H1 (cell line): ENCODE measurements at regions not wholly inside any gene's neighbourhood (a gene's known extent, or its start where the extent isn't known, plus 50 kb on each side); places are given as distances from the start of the nearest gene placed in this dataset.

Source experiments
- CTCF ChIA-PET: fragments of 300-600 bp; sonication (Branson Sonifier 250); formaldehyde crosslinking; loops from one replicate; lab custom pipeline; 2021; ENCODE audit not compliant: partially characterized antibody; lab: Charles Lee
- POLR2A ChIA-PET: fragments of 300-600 bp; sonication (Branson Sonifier 250); formaldehyde crosslinking; loops from one replicate; lab custom pipeline; 2021; ENCODE audit warnings: inconsistent platforms; ENCODE audit not compliant: partially characterized antibody; lab: Charles Lee
- DNase-seq, 2 experiments: peaks; one replicate each; pipeline versions ENCODE4 v3.0.0 to v3.0.0-alpha.2; 2010 to 2022; ENCODE audit warnings: low spot score in 2 of 2, low read depth in 1 of 2, mixed read lengths in 1 of 2
- FAIRE-seq: peaks from 2 replicates; lab custom pipeline; 2011; peaks lifted over from hg19 to GRCh38; lab: Jason Lieb, UNC
- H2AFZ ChIP-seq: 2 replicates; pipeline ENCODE4 v1.8.1; 2012; ENCODE audit warnings: low read length, inconsistent platforms
- H2AK5ac ChIP-seq: 2 replicates; pipeline ENCODE4 v1.6.1; 2013; ENCODE audit warnings: low read depth, low read length
- H2BK120ac ChIP-seq: replicated peaks from 2 replicates; pipeline ENCODE3; 2013; ENCODE audit warnings: low read depth, low read length, inconsistent platforms
- H2BK12ac ChIP-seq: 2 replicates; pipeline ENCODE4 v1.6.1; 2013; ENCODE audit warnings: low read depth, low read length
- H2BK15ac ChIP-seq: 2 replicates; pipeline ENCODE4 v1.6.1; 2013; ENCODE audit warnings: low read length
- H2BK20ac ChIP-seq: 2 replicates; pipeline ENCODE4 v1.6.1; 2013; ENCODE audit warnings: low read length
- H2BK5ac ChIP-seq: 2 replicates; pipeline ENCODE4 v1.6.1; 2013; ENCODE audit warnings: low read depth, low read length
- H3K14ac ChIP-seq: 2 replicates; pipeline ENCODE4 v1.6.1; 2013; ENCODE audit warnings: inconsistent platforms; ENCODE audit not compliant: insufficient read length
- H3K18ac ChIP-seq: 2 replicates; pipeline ENCODE4 v1.6.1; 2013; ENCODE audit warnings: low read length; ENCODE audit errors: extremely low read depth
- H3K23ac ChIP-seq: 2 replicates; pipeline ENCODE4 v1.6.1; 2013; ENCODE audit warnings: inconsistent platforms; ENCODE audit not compliant: insufficient read length
- H3K23me2 ChIP-seq: 2 replicates; pipeline ENCODE4 v1.6.1; 2013; ENCODE audit warnings: low read depth, low read length
- H3K27ac ChIP-seq: 2 replicates; pipeline ENCODE4 v1.6.1; 2011; ENCODE audit warnings: low read depth, low read length, inconsistent platforms
- H3K27me3 ChIP-seq, 4 experiments: replicated peaks in 1 of 4; 1 replicate in 1 of 4; 2 replicates in 3 of 4; pipeline versions ENCODE4 v1.6.1 to v1.8.1; 2011 to 2013; ENCODE audit warnings: low read length in 3 of 4, mild to moderate bottlenecking in 3 of 4, inconsistent platforms in 2 of 4, mixed read lengths in 2 of 4, moderate library complexity in 1 of 4; ENCODE audit not compliant: control insufficient read depth in 3 of 4, insufficient read depth in 3 of 4; ENCODE audit errors: extremely low read depth in 1 of 4
- H3K36me3 ChIP-seq, 4 experiments: 2 replicates each; pipeline versions ENCODE4 v1.6.1 to v1.8.1; 2011 to 2013; ENCODE audit warnings: mild to moderate bottlenecking in 4 of 4, low read length in 3 of 4, moderate library complexity in 2 of 4, control low read depth in 1 of 4, inconsistent platforms in 1 of 4; ENCODE audit not compliant: insufficient read depth in 4 of 4, control insufficient read depth in 2 of 4
- H3K4ac ChIP-seq: replicated peaks from 2 replicates; pipeline ENCODE3; 2013; ENCODE audit warnings: low read length, low read depth, mixed read lengths, inconsistent platforms; ENCODE audit not compliant: insufficient read length
- H3K4me1 ChIP-seq, 4 experiments: replicated peaks in 1 of 4; 1 replicate in 1 of 4; 2 replicates in 3 of 4; pipeline versions ENCODE4 v1.6.1 to v1.8.1; 2011 to 2013; ENCODE audit warnings: low read length in 3 of 4, inconsistent platforms in 2 of 4, mixed read lengths in 1 of 4; ENCODE audit not compliant: insufficient read depth in 4 of 4, control insufficient read depth in 3 of 4
- H3K4me2 ChIP-seq, 2 experiments: 2 replicates each; pipeline versions ENCODE4 v1.6.1 to v1.8.1; 2011 to 2013; ENCODE audit warnings: low read depth in 2 of 2, low read length in 2 of 2, control low read depth in 1 of 2, inconsistent platforms in 1 of 2, mild to moderate bottlenecking in 1 of 2; ENCODE audit not compliant: insufficient read depth in 1 of 2
- H3K4me3 ChIP-seq, 4 experiments: fragments of 200-600, 300-600 bp in 1 of 4; sonication (generic), shearing (Covaris generic), sonication (Bioruptor Twin) in 1 of 4; 2 replicates each; pipeline versions ENCODE4 v1.5.1 to v1.8.1; 2011 to 2016; ENCODE audit warnings: low read length in 4 of 4, low read depth in 3 of 4, control low read depth in 2 of 4, inconsistent platforms in 2 of 4, mild to moderate bottlenecking in 2 of 4, mixed read lengths in 1 of 4, moderate library complexity in 1 of 4; ENCODE audit not compliant: insufficient read depth in 2 of 4; ENCODE audit errors: extremely low read depth in 1 of 4
- H3K56ac ChIP-seq: replicated peaks from 2 replicates; pipeline ENCODE3; 2013; ENCODE audit warnings: low read depth, mild to moderate bottlenecking, mixed read lengths, low read length, inconsistent platforms; ENCODE audit not compliant: insufficient read length
- H3K79me1 ChIP-seq: 2 replicates; pipeline ENCODE4 v1.6.1; 2013; ENCODE audit warnings: low read depth, low read length, control low read depth
- H3K79me2 ChIP-seq, 2 experiments: 2 replicates each; pipeline versions ENCODE4 v1.6.1 to v1.8.1; 2012 to 2013; ENCODE audit warnings: low read length in 2 of 2, mild to moderate bottlenecking in 2 of 2, inconsistent platforms in 1 of 2; ENCODE audit not compliant: insufficient read depth in 2 of 2, control insufficient read depth in 1 of 2
- H3K9ac ChIP-seq, 4 experiments: replicated peaks in 1 of 4; 1 replicate in 1 of 4; 2 replicates in 3 of 4; pipeline versions ENCODE4 v1.6.1 to v1.8.1; 2011 to 2013; ENCODE audit warnings: low read depth in 3 of 4, low read length in 3 of 4, control low read depth in 2 of 4, mild to moderate bottlenecking in 2 of 4, moderate library complexity in 2 of 4, inconsistent platforms in 1 of 4; ENCODE audit errors: extremely low read depth in 1 of 4
- H3K9me3 ChIP-seq, 2 experiments: 2 replicates each; pipeline versions ENCODE4 v1.6.1 to v1.8.1; 2012 to 2013; ENCODE audit warnings: mild to moderate bottlenecking in 2 of 2, moderate library complexity in 2 of 2, control low read depth in 1 of 2, inconsistent platforms in 1 of 2, low read depth in 1 of 2, low read length in 1 of 2, mixed read lengths in 1 of 2; ENCODE audit not compliant: insufficient read depth in 2 of 2
- H4K20me1 ChIP-seq, 2 experiments: replicated peaks in 1 of 2; 2 replicates each; pipeline versions ENCODE3 to v1.8.1; 2011 to 2013; ENCODE audit warnings: inconsistent platforms in 2 of 2, low read length in 2 of 2, mild to moderate bottlenecking in 1 of 2; ENCODE audit not compliant: insufficient read depth in 2 of 2, control insufficient read depth in 1 of 2
- H4K5ac ChIP-seq: 2 replicates; pipeline ENCODE4 v1.6.1; 2013; ENCODE audit warnings: low read length, low read depth, mixed read lengths, inconsistent platforms; ENCODE audit not compliant: insufficient read length
- H4K8ac ChIP-seq: 2 replicates; pipeline ENCODE4 v1.8.0; 2013; ENCODE audit warnings: mild to moderate bottlenecking, moderate library complexity, low read length, inconsistent platforms; ENCODE audit not compliant: insufficient read depth; ENCODE audit errors: extremely low read depth
- H4K91ac ChIP-seq: replicated peaks from 2 replicates; pipeline ENCODE3; 2013; ENCODE audit warnings: low read length, mixed read lengths, inconsistent platforms; ENCODE audit not compliant: insufficient read length
- BACH1 ChIP-seq: IDR thresholded peaks from 2 replicates; pipeline ENCODE4 v1.6.1; 2012; ENCODE audit warnings: low read length, improper control_type of control experiment
- CTBP2 ChIP-seq: IDR thresholded peaks from 2 replicates; pipeline ENCODE4 v1.7.0; 2011; ENCODE audit warnings: borderline replicate concordance, mild to moderate bottlenecking, moderate library complexity, mixed read lengths, low read length; ENCODE audit not compliant: insufficient read depth, insufficient read length
- EGR1 ChIP-seq: IDR thresholded peaks from 2 replicates; pipeline ENCODE4 v1.6.1; 2011; ENCODE audit warnings: low read depth, low read length, borderline replicate concordance
- EP300 ChIP-seq, 2 experiments: IDR thresholded peaks; 1 replicate in 1 of 2; 2 replicates in 1 of 2; pipeline ENCODE4 v1.6.1; 2011 to 2012; ENCODE audit warnings: low read depth in 2 of 2, low read length in 2 of 2, mild to moderate bottlenecking in 2 of 2, borderline replicate concordance in 1 of 2, inconsistent platforms in 1 of 2, moderate library complexity in 1 of 2
- GABPA ChIP-seq: IDR thresholded peaks from 2 replicates; pipeline ENCODE4 v1.6.1; 2011; ENCODE audit warnings: mild to moderate bottlenecking, low read length, moderate library complexity, borderline replicate concordance; ENCODE audit not compliant: insufficient read depth
- SP4 ChIP-seq: IDR thresholded peaks from 2 replicates; pipeline ENCODE4 v1.6.1; 2012; ENCODE audit warnings: low read length, inconsistent platforms
- TAF1 ChIP-seq: IDR thresholded peaks from 2 replicates; pipeline ENCODE4 v1.6.1; 2011; ENCODE audit warnings: mild to moderate bottlenecking, low read depth, low read length
- WGBS, 2 experiments: shearing (Covaris generic) in 1 of 2; methylation state at CpG; one replicate each; pipeline versions ENCODE4 v1.1.6 to v1.1.7; 2013 to 2015; ENCODE audit warnings: low lambda C conversion rate in 2 of 2, mixed read lengths in 2 of 2, inconsistent platforms in 1 of 2, low coverage in 1 of 2, missing lambda C conversion rate in 1 of 2; ENCODE audit not compliant: insufficient replicate concordance in 2 of 2, insufficient coverage in 1 of 2, insufficient read length in 1 of 2; ENCODE audit errors: extremely low coverage in 1 of 2, missing lambda C conversion rate in 1 of 2; 5-methylcytosine and 5-hydroxymethylcytosine counted together

GRCh38 chr2:180570864-180571263 lies 409.5 kb upstream of the UBE2E3 start:
- no peak overlapping the region for H3K9ac ChIP-seq
- H3K14ac ChIP-seq: no peak overlapping the region
- no peak overlapping the region for H2BK20ac ChIP-seq
- H3K79me1 ChIP-seq: no peaks in the 10 kb centered on the region
- H3K23me2 ChIP-seq: no peaks in the 10 kb centered on the region
- no peak overlapping the region for H2BK15ac ChIP-seq
- H3K4me2 ChIP-seq: no peak overlapping the region
- H3K4me3 ChIP-seq: no peak overlapping the region
- no peak for DNase-seq
- no peak for FAIRE-seq
- H4K8ac ChIP-seq: no peak overlapping the region
- H3K56ac ChIP-seq: no peak overlapping the region
- no peak overlapping the region for H2AK5ac ChIP-seq
- no peaks in the 10 kb centered on the region for H3K27me3 ChIP-seq
- ChIA-PET CTCF (no interaction called here), POLR2A (no interaction called here)
- H3K18ac ChIP-seq: no peak overlapping the region
- H3K9me3 ChIP-seq: no peaks in the 10 kb centered on the region
- H3K79me2 ChIP-seq: no peaks in the 10 kb centered on the region
- no peak overlapping the region for H2AFZ ChIP-seq
- H2BK5ac ChIP-seq: no peak overlapping the region
- no peaks in the 10 kb centered on the region for H3K36me3 ChIP-seq
- no peak overlapping the region for H3K23ac ChIP-seq
- H3K27ac ChIP-seq: no peak overlapping the region
- no peak overlapping the region for H2BK120ac ChIP-seq
- TF ChIP-seq SP4 (no peak), EGR1 (no peak), CTBP2 (no peak), GABPA (no peak), BACH1 (no peak), EP300 (IDR thresholded peaks at IDR 0.05; ENCODE audit: borderline replicate concordance in 1 of 2, low read depth in 2 of 2, low read length in 2 of 2) (no peak), TAF1 (no peak)
- no peak overlapping the region for H4K91ac ChIP-seq
- WGBS, 2 experiments: 92% methylated on average over 3 of the region's 3 CpGs; no CpG with 5 or more reads in 1 of the 2 experiments
- H4K5ac ChIP-seq: no peak overlapping the region
- H4K20me1 ChIP-seq: no peaks in the 10 kb centered on the region
- H3K4me1 ChIP-seq: no peaks in the 10 kb centered on the region
- H3K4ac ChIP-seq: no peak overlapping the region
- no peak overlapping the region for H2BK12ac ChIP-seq
